ENCODE measurements at regions not wholly inside any gene's neighbourhood (a gene's known extent, or its start where the extent isn't known, plus 50 kb on each side); places are given as distances from the start of the nearest gene placed in this dataset.
"Not testable (repeated sequence)": the region's sequence is repeated elsewhere in the genome, so short reads cannot be mapped to it uniquely, and the experiment has no call there.

- no peak for DNase-seq (ENCODE audit: low spot score)
- TF ChIP-seq, protein P1, sequence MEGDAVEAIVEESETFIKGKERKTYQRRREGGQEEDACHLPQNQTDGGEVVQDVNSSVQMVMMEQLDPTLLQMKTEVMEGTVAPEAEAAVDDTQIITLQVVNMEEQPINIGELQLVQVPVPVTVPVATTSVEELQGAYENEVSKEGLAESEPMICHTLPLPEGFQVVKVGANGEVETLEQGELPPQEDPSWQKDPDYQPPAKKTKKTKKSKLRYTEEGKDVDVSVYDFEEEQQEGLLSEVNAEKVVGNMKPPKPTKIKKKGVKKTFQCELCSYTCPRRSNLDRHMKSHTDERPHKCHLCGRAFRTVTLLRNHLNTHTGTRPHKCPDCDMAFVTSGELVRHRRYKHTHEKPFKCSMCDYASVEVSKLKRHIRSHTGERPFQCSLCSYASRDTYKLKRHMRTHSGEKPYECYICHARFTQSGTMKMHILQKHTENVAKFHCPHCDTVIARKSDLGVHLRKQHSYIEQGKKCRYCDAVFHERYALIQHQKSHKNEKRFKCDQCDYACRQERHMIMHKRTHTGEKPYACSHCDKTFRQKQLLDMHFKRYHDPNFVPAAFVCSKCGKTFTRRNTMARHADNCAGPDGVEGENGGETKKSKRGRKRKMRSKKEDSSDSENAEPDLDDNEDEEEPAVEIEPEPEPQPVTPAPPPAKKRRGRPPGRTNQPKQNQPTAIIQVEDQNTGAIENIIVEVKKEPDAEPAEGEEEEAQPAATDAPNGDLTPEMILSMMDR (IDR thresholded peaks at IDR 0.05; ENCODE audit: extremely low read depth, insufficient read depth, missing control alignments): no peak
- in situ Hi-C loops (cut with MboI; ENCODE audit: low pct_unique_long_range_greater_than_20kb, low sequenced_read_pairs, unreplicated experiment): loop anchor here (25.0 kb wide), 1 partner anchor 101 kb away; the partner anchor contains the start of gene RRAGB
Observed at GRCh38 chrX:55813150-55813549, 95.6 kb downstream of the RRAGB start.

DNA sequence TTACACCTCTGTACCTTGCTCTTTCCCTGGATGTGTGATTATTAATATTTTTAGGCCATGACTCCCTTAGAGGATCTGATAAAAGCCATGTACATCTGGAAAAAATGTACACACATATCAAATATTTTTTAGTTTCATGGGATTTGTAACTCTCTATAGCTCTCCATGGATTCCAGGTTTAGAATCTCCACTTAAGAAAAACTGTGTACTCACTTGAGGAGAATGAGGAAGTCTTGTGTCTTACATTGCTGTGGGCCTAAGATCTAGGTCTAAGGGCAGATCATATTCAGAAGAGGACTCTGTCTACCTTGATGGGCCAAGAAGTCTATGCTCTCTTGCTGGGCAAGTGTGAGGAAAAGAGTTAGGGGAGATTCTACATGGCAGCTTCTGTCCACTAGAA, 98.0 kb downstream of the RRAGB start:
- in situ Hi-C loops (cut with MboI; ENCODE audit: low pct_unique_long_range_greater_than_20kb, low sequenced_read_pairs, unreplicated experiment): loop anchor here (25.0 kb wide), 1 partner anchor 103 kb away; the partner anchor contains the start of gene RRAGB
- TF ChIP-seq, protein P1 (IDR thresholded peaks at IDR 0.05; ENCODE audit: extremely low read depth, insufficient read depth, missing control alignments): no peak
- DNase-seq (ENCODE audit: low spot score): no peak

DNA sequence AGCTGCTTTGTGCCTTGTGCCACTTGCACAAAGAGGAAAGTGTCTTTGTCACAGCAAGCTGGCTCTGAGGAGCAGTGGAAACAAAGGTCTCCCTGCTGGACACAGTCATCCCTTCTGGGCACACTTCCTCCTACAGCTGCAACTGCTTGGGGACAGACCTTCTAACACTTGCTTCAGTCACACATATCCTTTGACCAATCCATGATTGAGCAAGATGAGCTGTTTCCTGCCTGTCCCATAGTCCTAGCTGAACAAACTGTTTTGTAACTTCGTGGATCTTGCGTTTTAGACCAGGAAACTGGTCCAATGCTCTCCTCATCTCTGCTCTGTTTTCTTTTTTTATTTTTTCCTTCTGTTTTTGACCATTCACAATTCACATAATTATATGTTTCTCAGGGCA, 98.5 kb downstream of the RRAGB start:
- TF ChIP-seq, protein P1 (IDR thresholded peaks at IDR 0.05; ENCODE audit: extremely low read depth, insufficient read depth, missing control alignments): no peak
- DNase-seq (ENCODE audit: low spot score): no peak
- in situ Hi-C loops (cut with MboI; ENCODE audit: low pct_unique_long_range_greater_than_20kb, low sequenced_read_pairs, unreplicated experiment): loop anchor here (25.0 kb wide), 1 partner anchor 104 kb away; the partner anchor contains the start of gene RRAGB

GRCh38 chrX:55818673-55819375, 101.3 kb downstream of the RRAGB start:
- TF ChIP-seq, protein P1 (IDR thresholded peaks at IDR 0.05; ENCODE audit: extremely low read depth, insufficient read depth, missing control alignments): no peak
- in situ Hi-C loops (cut with MboI; ENCODE audit: low pct_unique_long_range_greater_than_20kb, low sequenced_read_pairs, unreplicated experiment): loop anchor here (25.0 kb wide), 1 partner anchor 107 kb away; the partner anchor contains the start of gene RRAGB
- no peak for DNase-seq (ENCODE audit: low spot score)

DNA sequence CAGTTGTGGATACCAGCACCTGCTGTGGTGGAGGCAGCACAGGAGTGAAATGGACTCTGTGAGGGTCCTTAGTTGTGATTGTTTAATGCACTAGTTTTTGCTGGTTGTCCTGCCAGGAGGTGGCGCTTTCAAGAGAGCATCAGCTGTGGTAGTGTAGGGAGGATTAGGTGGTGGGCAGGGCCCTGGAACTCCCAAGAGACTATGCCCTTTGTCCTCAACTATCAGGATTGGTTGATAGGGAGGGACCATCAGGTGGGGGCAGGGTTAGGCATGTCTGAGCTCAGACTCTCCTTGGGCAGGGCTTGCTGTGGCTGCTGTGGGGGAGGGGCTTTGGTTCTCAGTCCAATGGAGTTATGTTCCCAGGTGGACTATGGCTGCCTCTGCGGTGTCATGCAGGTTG, 121.9 kb downstream of the RRAGB start:
- TF ChIP-seq, protein P1 (IDR thresholded peaks at IDR 0.05; ENCODE audit: extremely low read depth, insufficient read depth, missing control alignments): peak; percentile 29
- no peak for DNase-seq (ENCODE audit: low spot score)
- in situ Hi-C loops (cut with MboI; ENCODE audit: low pct_unique_long_range_greater_than_20kb, low sequenced_read_pairs, unreplicated experiment): no loop called here

DNA sequence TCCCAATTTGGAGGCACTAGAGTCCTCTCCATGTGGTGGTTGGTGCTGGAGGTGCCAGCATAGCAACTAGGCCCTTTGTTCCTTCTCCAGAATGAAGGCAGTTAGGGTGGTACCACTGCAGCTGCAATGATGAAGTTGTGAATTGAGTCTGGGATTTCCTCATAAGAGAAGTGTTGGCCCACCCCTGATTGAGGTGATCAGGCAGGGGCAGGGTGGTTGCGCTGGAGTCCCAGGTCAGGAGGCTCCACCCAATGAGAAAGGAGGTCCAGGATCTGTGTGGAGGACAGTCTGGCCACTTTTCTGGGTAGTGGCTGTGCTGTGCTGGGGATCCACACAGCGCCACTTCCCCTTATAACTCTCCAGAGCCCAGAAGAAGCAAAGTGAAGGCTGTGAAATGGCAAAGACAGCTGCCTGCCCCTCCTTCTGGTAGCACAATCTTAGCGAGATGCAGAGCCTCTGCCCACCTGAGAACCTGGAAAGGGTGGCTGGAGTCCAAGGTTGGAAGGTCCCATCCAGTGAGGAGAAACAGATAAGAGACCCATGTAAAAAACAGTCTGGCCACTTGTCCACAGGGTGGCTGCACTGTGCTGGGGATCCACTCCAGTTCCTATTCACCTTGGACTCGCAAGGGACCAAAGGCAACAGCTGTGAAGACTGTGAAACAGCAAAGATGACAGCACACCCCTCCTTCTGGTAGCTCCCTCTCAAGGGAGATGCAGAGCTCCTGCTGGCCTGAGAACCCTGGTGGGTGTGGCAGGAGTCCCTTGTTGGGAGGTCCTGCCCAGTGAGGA, 124.6 kb downstream of the RRAGB start:
- DNase-seq (ENCODE audit: low spot score): no peak
- TF ChIP-seq, protein P1 (IDR thresholded peaks at IDR 0.05; ENCODE audit: extremely low read depth, insufficient read depth, missing control alignments): peak; percentile 2
- in situ Hi-C loops (cut with MboI; ENCODE audit: low pct_unique_long_range_greater_than_20kb, low sequenced_read_pairs, unreplicated experiment): no loop called here

DNA sequence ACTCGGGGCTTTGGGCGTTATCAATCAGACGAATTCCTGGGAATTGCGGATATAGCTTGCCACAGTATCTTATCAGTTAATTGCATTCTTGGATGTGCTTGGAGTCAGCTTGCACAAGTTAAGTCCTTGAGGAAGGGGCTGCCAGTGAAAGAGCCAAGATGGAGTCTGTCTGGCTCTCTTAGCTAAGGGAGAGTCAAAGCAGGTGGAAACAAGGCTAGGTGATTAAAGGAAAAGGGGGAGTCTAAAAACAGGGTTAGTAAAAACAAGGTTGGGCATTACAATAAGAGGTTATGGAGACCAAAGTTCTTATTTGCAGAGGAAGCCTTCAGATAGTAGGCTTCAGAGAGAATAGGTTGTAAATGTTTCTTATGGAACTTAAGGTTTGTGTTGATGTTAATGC, 149.2 kb downstream of the RRAGB start:
- in situ Hi-C loops (cut with MboI; ENCODE audit: low pct_unique_long_range_greater_than_20kb, low sequenced_read_pairs, unreplicated experiment); DNase-seq (ENCODE audit: low spot score): not testable (repeated sequence)
